Ectodermal cell (in vitro differentiated cells): ENCODE measurements at regions not wholly inside any gene's neighbourhood (a gene's known extent, or its start where the extent isn't known, plus 50 kb on each side); places are given as distances from the start of the nearest gene placed in this dataset.

Experiments used
- H3K27ac ChIP-seq: 2 replicates; pipeline ENCODE4 v1.7.0; 2013; ENCODE audit warnings: mild to moderate bottlenecking, low read depth, low read length; ENCODE audit not compliant: insufficient read depth, poor library complexity, severe bottlenecking
- H3K27me3 ChIP-seq: 2 replicates; pipeline ENCODE4 v1.7.0; 2013; ENCODE audit warnings: mild to moderate bottlenecking, low read length; ENCODE audit not compliant: insufficient read depth, control insufficient read depth, poor library complexity, severe bottlenecking
- H3K36me3 ChIP-seq: one replicate; pipeline ENCODE4 v1.7.0; 2013; ENCODE audit warnings: low read length; ENCODE audit not compliant: control insufficient read depth, insufficient read depth
- H3K4me1 ChIP-seq: one replicate; pipeline ENCODE4 v1.7.0; 2013; ENCODE audit warnings: low read length; ENCODE audit not compliant: control insufficient read depth, insufficient read depth
- H3K4me3 ChIP-seq: 2 replicates; pipeline ENCODE4 v1.7.0; 2013; ENCODE audit warnings: low read depth, low read length, control low read depth; ENCODE audit not compliant: insufficient read depth
- H3K9me3 ChIP-seq: 2 replicates; pipeline ENCODE4 v1.7.0; 2013; ENCODE audit warnings: mild to moderate bottlenecking, low read length, moderate library complexity; ENCODE audit not compliant: control insufficient read depth
- WGBS, 2 experiments: methylation state at CpG; one replicate each; pipeline ENCODE4 v1.1.7; 2013; ENCODE audit warnings: missing lambda C conversion rate in 2 of 2; 5-methylcytosine and 5-hydroxymethylcytosine counted together

GRCh38 chr15:91468871-91469580 is 369.0 kb downstream of the SV2B start:
- H3K4me3 ChIP-seq = no peak overlapping the region
- peaks cover 4% of the 10 kb centered on the region for H3K4me1 ChIP-seq
- WGBS, 2 experiments = 76 to 81% methylated on average over 5 of the region's 5 CpGs
- no peak overlapping the region for H3K27ac ChIP-seq
- H3K27me3 ChIP-seq = no peaks in the 10 kb centered on the region
- no peaks in the 10 kb centered on the region for H3K9me3 ChIP-seq
- H3K36me3 ChIP-seq = no peaks in the 10 kb centered on the region

DNA sequence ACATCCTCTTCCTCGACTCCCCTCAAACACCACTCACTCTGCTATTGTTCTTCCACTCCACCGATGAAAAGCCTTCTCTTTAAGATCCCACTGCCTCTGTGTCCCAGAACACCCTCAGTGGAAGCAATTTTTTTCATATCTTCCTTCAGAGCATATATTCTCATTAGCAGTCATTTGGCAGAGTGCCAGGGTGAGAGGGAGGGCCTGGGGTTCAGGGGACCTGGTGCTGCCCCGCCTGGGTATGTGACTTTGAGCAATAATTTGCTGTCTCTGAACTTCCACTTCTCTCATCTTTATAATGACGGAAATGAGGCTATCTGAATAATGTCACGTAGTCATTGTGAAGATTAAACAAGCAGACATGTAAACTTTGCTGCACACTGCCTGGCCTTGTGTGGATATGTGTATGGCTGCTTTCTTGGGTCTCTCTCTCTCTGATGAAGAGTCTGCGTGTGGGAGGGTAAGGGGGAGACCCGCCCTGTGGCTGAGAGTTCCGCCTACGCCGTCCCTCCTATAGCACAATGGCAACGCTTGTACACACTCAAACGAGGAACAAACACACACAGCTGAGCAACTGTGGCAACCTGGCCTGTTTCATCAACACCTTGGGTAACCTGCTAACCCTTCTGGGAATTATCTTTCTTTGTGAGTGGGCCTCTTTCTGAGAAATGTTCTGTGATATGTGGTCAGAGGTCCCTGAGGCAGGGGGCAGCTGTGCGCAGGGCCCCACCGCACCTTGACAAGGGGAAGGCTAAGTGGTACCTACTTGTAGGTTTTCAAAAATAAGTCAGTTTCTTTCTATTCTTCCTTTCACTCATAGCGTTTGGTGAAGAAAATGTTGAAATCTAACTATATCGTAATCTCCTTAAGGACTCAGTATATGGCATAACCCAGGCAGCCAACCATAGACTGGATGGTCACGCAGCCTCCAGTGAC is 369.8 kb downstream of the SV2B start:
- Histone ChIP-seq H3K9me3 (no peaks in the 10 kb centered on the region), H3K27ac (no peak overlapping the region), H3K27me3 (no peaks in the 10 kb centered on the region), H3K36me3 (no peaks in the 10 kb centered on the region), H3K4me1 (peaks cover 4% of the 10 kb centered on the region), H3K4me3 (no peak overlapping the region)
- WGBS, 2 experiments = 85 to 86% methylated on average over 17 of the region's 17 CpGs

GRCh38 chr15:91471468-91471867 is 371.4 kb downstream of the SV2B start:
- Histone ChIP-seq H3K27ac (no peak overlapping the region), H3K9me3 (no peaks in the 10 kb centered on the region), H3K4me1 (peaks cover 4% of the 10 kb centered on the region), H3K4me3 (no peak overlapping the region), H3K27me3 (no peaks in the 10 kb centered on the region), H3K36me3 (no peaks in the 10 kb centered on the region)
- WGBS, 2 experiments = 86 to 87% methylated on average over 6 of the region's 6 CpGs

DNA sequence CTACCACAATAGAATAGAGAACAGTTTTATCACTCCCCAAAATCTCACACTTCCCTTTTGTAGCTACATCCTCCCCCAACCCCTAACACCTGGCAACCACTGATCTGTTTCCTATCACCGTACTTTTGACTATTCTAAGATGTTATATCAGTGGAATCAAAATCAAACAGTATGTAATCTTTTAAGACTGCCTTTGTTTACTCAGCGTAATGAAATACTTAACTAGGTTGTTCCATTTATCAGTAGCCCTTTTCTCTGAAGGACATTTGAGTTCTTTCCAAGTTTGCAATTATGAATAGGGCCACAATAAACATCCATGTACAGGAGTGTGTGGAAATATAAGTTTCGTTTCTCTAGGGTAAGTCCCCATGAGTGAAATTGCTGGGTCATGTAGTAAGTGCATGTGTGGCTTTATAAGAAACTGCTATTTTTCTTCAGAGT is 372.3 kb downstream of the SV2B start:
- 93 to 100% methylated on average over 2 to 3 of the region's 3 CpGs for WGBS, 2 experiments
- H3K36me3 ChIP-seq = no peaks in the 10 kb centered on the region

DNA sequence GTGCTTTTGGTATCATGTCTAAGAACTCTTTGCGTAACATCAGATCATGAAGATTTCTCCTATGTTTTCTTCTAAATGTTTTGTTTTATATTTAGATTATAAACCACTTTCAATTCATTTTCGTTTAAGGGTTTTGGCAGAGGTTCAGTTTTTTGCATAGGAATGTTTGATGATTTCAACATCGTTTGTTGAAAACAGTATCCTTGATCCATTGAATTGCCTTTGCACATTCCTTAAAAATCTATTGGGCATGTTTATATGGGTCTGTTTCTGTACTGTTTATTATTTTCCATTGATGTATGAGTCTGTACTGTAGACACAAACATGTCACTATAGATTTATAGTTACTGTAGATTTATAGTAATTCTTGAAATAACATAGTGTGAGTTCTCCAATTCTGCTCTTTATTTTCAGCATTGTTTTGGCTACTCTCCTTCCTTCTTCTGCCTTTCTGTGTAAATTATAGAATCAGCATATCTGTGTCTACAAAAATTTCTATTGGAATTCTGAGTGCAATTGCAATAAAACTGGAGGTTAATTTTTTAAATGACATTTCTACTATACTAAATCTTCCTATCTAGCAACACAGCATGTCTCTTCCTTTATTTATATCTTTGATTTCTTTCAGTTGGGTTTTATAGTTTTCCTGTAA is 374.0 kb downstream of the SV2B start:
- peaks cover 4% of the 10 kb centered on the region for H3K4me1 ChIP-seq
- no peaks in the 10 kb centered on the region for H3K36me3 ChIP-seq
- no peaks in the 10 kb centered on the region for H3K27me3 ChIP-seq
- no peaks in the 10 kb centered on the region for H3K9me3 ChIP-seq
- WGBS, 2 experiments = 93 to 100% methylated on average over 1 of the region's 3 CpGs
- no peak overlapping the region for H3K27ac ChIP-seq
- no peak overlapping the region for H3K4me3 ChIP-seq

More for the DNA sequence above, 372.3 kb downstream of the SV2B start:
- no peak overlapping the region for H3K27ac ChIP-seq
- no peak overlapping the region for H3K4me3 ChIP-seq
- no peaks in the 10 kb centered on the region for H3K27me3 ChIP-seq
- H3K9me3 ChIP-seq = no peaks in the 10 kb centered on the region
- H3K4me1 ChIP-seq = peaks cover 4% of the 10 kb centered on the region

DNA sequence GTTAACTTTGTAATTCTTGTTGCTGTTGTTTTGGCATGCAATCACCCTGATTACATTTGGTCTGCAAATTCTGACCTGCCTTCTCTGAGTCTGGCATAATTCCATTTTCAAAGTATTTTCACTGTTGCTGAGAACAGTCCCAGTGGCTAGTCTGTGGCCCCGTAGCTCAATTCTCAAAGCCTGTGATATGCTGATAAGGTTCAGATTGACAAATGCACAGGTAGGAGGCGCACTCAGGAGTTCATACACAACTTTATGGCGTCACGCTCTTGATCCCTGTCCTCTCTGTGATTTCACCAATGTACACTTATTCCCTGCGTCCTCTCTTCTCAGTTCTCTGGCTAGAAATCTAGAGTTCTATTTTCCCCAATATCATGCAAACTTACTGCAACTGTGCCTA is 376.6 kb upstream of the SLCO3A1 start:
- no peak overlapping the region for H3K27ac ChIP-seq
- no peak overlapping the region for H3K4me3 ChIP-seq
- H3K27me3 ChIP-seq = no peaks in the 10 kb centered on the region
- H3K9me3 ChIP-seq = no peaks in the 10 kb centered on the region
- H3K36me3 ChIP-seq = no peaks in the 10 kb centered on the region
- 92 to 94% methylated on average over 5 of the region's 5 CpGs for WGBS, 2 experiments
- no peaks in the 10 kb centered on the region for H3K4me1 ChIP-seq

- no peak overlapping the region for H3K27ac ChIP-seq
- no peaks in the 10 kb centered on the region for H3K36me3 ChIP-seq
- no peaks in the 10 kb centered on the region for H3K27me3 ChIP-seq
- H3K4me3 ChIP-seq = no peak overlapping the region
- 88 to 89% methylated on average over 5 of the region's 6 CpGs for WGBS, 2 experiments
- no peaks in the 10 kb centered on the region for H3K4me1 ChIP-seq
- H3K9me3 ChIP-seq = no peaks in the 10 kb centered on the region
These were observed 374.8 kb upstream of the SLCO3A1 start for GRCh38 chr15:91478717-91479191.

- H3K9me3 ChIP-seq = no peaks in the 10 kb centered on the region
- H3K27me3 ChIP-seq = no peaks in the 10 kb centered on the region
- H3K27ac ChIP-seq = no peak overlapping the region
- no peak overlapping the region for H3K4me3 ChIP-seq
- H3K36me3 ChIP-seq = no peaks in the 10 kb centered on the region
- WGBS, 2 experiments = 95 to 96% methylated on average over 4 of the region's 4 CpGs
- no peaks in the 10 kb centered on the region for H3K4me1 ChIP-seq
These were observed 373.1 kb upstream of the SLCO3A1 start for GRCh38 chr15:91480426-91480825.

DNA sequence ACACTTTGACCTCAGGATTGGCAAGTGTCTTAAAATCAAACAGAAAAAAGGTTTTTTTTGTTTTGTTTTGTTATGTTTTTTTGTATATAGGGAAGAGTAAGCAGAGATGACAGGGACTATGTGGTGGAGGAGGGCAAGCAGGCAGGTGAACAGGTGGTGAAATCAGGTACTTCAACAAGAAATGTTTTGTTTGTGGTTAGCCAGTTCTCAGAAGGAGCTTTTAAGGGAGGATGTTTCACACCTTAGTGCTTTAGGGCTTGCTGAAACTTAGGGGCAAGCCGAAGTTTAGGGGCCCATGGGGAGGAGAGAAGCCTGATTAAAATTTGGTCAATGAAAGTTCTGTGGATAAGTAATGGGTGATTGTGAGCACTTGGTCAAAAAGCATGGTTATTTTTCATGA is 370.7 kb upstream of the SLCO3A1 start:
- Histone ChIP-seq H3K9me3 (no peaks in the 10 kb centered on the region), H3K36me3 (no peaks in the 10 kb centered on the region), H3K4me3 (no peak overlapping the region), H3K4me1 (no peaks in the 10 kb centered on the region), H3K27me3 (no peaks in the 10 kb centered on the region), H3K27ac (no peak overlapping the region)
- WGBS, 2 experiments = 95 to 97% methylated on average over 1 of the region's 1 CpG

- Histone ChIP-seq H3K4me1 (no peaks in the 10 kb centered on the region), H3K9me3 (no peaks in the 10 kb centered on the region), H3K27ac (no peak overlapping the region), H3K4me3 (no peak overlapping the region), H3K36me3 (no peaks in the 10 kb centered on the region), H3K27me3 (no peaks in the 10 kb centered on the region)
- WGBS, 2 experiments = 96 to 100% methylated on average over 1 of the region's 1 CpG
These were observed 369.4 kb upstream of the SLCO3A1 start for GRCh38 chr15:91484141-91484540.
